Lower leg skin (tissue), 4 donors: ENCODE measurements at regions not wholly inside any gene's neighbourhood (a gene's known extent, or its start where the extent isn't known, plus 50 kb on each side); places are given as distances from the start of the nearest gene placed in this dataset.

Experiments used
- DNase-seq, 2 donors: peaks; one replicate each; pipeline ENCODE4 v3.0.0-alpha.2; 2019; ENCODE audit warnings: low spot score in 2 of 2
- H3K4me3 ChIP-seq: fragments of 200-600 bp; sonication (generic); 2 replicates; pipeline ENCODE4 v1.5.1; 2017; ENCODE audit warnings: mild to moderate bottlenecking, low read depth; ENCODE audit not compliant: poor library complexity, severe bottlenecking
- POLR2A ChIP-seq, 2 donors: fragments of 450-650 bp; IDR thresholded peaks; one replicate each; pipeline ENCODE4 v1.6.1; 2016 to 2017; ENCODE audit warnings: antibody characterized with exemption in 2 of 2, mild to moderate bottlenecking in 1 of 2, moderate library complexity in 1 of 2
- WGBS, 2 donors: methylation state at CpG; one replicate each; pipeline ENCODE4 v1.1.5; 2018; 5-methylcytosine and 5-hydroxymethylcytosine counted together
- intact Hi-C: fragments of 100-400 bp; cut with DNase I; formaldehyde crosslinking; loops from one replicate; pipeline ENCODE4 v1.15.0; 2023; ENCODE audit warnings: low total_unique reads
- TF ChIP-seq, protein P1 (sequence below), 3 donors: fragments of 450-650 bp; IDR thresholded peaks; one replicate each; pipeline ENCODE4 v1.5.1; 2016; ENCODE audit warnings: antibody characterized with exemption in 3 of 3, mild to moderate bottlenecking in 3 of 3, moderate library complexity in 2 of 3

DNA sequence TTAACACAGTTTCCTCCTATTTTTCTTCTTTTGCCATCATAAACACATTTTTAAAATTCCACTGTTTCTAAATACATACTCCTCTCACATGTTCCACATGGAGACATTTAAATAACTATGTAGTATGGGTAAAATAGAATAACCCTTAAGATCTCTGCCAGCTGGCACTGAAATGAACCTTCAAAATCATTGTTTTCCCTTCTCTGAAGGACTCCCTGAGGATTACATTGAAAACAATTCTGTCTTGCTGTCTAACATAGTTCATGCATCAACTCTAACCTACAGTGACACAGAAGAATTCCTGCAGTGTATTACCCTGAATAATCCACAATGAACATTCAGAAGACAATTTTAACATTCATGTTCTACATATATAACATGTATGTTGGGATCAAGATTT, 1361.8 kb upstream of the CITED2 start:
- intact Hi-C loops, result no loop called here
- no peak for DNase-seq
- no peak overlapping the region for H3K4me3 ChIP-seq

DNA sequence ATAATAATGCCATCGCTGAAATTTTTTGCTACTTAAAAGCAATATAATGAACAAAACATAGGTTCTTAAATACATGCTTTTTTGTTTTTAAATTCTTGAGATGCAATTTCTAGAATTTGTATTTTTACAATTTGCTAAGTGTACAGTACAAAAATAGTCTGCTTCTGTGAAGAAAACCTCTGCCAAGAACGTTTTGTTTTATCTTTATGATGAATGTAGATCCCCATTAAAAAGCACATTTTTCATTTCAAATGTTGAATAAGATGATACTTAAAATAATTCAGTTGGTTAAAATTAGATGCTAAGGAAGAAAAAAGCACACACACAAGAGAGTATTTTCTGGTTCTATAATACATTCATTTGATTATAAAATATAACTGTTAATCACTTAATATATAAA, 1358.5 kb upstream of the CITED2 start:
- WGBS, 2 donors, result 52 to 53% methylated on average over 2 of the region's 2 CpGs
- H3K4me3 ChIP-seq, result no peak overlapping the region
- no peak for DNase-seq
- intact Hi-C loops, result no loop called here
- TF ChIP-seq, protein P1, sequence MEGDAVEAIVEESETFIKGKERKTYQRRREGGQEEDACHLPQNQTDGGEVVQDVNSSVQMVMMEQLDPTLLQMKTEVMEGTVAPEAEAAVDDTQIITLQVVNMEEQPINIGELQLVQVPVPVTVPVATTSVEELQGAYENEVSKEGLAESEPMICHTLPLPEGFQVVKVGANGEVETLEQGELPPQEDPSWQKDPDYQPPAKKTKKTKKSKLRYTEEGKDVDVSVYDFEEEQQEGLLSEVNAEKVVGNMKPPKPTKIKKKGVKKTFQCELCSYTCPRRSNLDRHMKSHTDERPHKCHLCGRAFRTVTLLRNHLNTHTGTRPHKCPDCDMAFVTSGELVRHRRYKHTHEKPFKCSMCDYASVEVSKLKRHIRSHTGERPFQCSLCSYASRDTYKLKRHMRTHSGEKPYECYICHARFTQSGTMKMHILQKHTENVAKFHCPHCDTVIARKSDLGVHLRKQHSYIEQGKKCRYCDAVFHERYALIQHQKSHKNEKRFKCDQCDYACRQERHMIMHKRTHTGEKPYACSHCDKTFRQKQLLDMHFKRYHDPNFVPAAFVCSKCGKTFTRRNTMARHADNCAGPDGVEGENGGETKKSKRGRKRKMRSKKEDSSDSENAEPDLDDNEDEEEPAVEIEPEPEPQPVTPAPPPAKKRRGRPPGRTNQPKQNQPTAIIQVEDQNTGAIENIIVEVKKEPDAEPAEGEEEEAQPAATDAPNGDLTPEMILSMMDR (IDR thresholded peaks at IDR 0.05), result no peak
- no peak for TF ChIP-seq POLR2A (IDR thresholded peaks at IDR 0.05)

More for the DNA sequence above, 1361.8 kb upstream of the CITED2 start:
- no peak for TF ChIP-seq POLR2A (IDR thresholded peaks at IDR 0.05)

DNA sequence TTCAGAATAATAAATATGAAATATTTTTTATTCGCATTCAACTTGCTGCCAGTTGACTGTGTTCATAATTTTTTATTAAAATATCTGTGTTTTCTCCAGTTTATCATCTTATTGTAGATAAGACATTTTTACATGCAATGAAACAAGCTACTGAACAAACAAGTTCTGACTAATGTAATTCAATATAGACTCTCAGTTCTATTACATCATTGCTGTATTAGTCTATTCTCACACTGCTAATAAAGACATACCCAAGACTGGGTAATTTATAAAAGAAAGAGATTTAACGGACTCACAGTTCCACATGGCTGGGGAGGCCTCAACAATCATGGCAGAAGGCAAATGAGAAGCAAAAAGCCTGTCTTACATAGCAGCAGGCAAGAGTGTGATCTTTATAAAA, 1357.7 kb upstream of the CITED2 start:
- intact Hi-C loops, result no loop called here
- no peak for DNase-seq
- 89% methylated on average over 2 of the region's 2 CpGs for WGBS, 2 donors
- TF ChIP-seq POLR2A (IDR thresholded peaks at IDR 0.05), result no peak
- TF ChIP-seq, protein P1 (IDR thresholded peaks at IDR 0.05), result no peak
- H3K4me3 ChIP-seq, result no peak overlapping the region

DNA sequence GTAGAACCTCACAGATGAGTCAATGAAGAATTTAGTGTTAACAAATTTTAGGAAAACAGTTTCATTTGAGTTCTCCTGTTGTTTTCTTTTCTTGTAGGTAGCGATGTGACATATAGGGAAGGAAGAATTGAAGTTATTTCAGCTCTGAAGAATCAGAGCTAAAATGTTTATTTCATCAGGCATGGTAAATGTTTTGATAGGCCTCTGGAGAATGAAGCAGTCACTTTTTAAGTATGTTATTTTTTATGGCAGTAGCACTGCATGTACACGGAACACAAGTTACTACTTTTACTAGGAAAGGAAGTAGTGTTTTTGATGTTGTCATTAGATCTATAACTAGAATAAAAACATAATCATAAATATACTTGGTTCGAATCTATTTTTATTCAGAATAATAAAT, 1357.3 kb upstream of the CITED2 start:
- 76 to 88% methylated on average over 3 of the region's 3 CpGs for WGBS, 2 donors
- intact Hi-C loops, result no loop called here
- H3K4me3 ChIP-seq, result no peak overlapping the region
- DNase-seq, result no peak
- TF ChIP-seq, protein P1 (IDR thresholded peaks at IDR 0.05), result no peak
- TF ChIP-seq POLR2A (IDR thresholded peaks at IDR 0.05), result no peak

DNA sequence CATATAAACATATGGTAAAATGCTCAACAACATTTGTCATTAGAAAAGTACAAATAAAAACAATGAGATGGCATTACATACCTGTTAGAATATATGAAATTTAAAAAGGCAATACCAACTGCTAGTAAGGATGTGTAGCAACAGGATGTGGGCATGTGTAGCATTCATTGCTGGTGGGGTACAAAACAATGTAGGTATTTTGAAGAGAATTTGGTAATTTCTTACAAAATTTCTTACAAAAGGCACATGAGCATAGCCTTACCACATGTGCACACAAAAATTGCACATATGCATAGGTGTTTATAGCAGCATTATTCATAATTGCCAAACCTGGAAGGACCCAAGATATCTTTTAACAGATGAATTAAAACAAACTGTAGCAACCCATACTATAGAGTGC, 1355.1 kb upstream of the CITED2 start:
- TF ChIP-seq, protein P1 (IDR thresholded peaks at IDR 0.05), result no peak
- TF ChIP-seq POLR2A (IDR thresholded peaks at IDR 0.05), result no peak
- intact Hi-C loops, result no loop called here
- DNase-seq, result no peak

DNA sequence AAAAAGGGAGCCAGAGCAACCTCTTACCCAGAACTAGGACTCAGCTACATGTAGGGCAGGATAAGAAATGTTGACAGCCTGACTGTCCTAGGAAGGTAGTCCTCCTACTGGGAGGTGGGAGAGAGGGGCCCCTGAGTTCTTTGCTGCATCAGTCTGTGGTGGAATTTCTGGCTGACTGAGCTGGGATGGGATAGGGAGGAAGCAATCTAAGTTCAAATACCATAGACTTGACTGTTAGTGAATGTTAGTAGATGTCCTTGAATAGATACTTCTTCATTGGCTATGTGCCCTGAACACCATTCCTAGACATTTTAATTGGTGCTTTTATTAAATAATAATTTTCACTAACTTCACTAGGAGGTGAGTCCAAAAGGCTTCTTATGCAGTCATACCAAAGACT, 1343.6 kb upstream of the CITED2 start:
- DNase-seq, result no peak
- TF ChIP-seq, protein P1 (IDR thresholded peaks at IDR 0.05), result no peak
- no peak for TF ChIP-seq POLR2A (IDR thresholded peaks at IDR 0.05)
- intact Hi-C loops, result no loop called here
- no peak overlapping the region for H3K4me3 ChIP-seq

More for the DNA sequence above, 1355.1 kb upstream of the CITED2 start:
- H3K4me3 ChIP-seq, result no peak overlapping the region
